HEK293T (cell line): ENCODE measurements at regions not wholly inside any gene's neighbourhood (a gene's known extent, or its start where the extent isn't known, plus 50 kb on each side); places are given as distances from the start of the nearest gene placed in this dataset.

ENCODE experiments used
- CTCF ChIA-PET: fragments of 350-600 bp; formaldehyde crosslinking; extraction: SDS; loops from one replicate; lab custom pipeline; 2021; ENCODE audit warnings: antibody characterized with exemption, inconsistent platforms; lab: Yijun Ruan, JAX
- POLR2A ChIA-PET: fragments of 350-600 bp; formaldehyde crosslinking; extraction: SDS; loops from one replicate; lab custom pipeline; 2020; ENCODE audit warnings: antibody characterized with exemption, inconsistent platforms; lab: Yijun Ruan, JAX
- DNase-seq: peaks from one replicate; pipeline ENCODE4 v3.0.0; 2012; ENCODE audit warnings: mixed read lengths; ENCODE audit errors: extremely low spot score
- ARNT ChIP-seq: fragments of 450-650 bp; IDR thresholded peaks from 2 replicates; pipeline ENCODE4 v1.6.1; 2017; ENCODE audit warnings: mild to moderate bottlenecking
- BHLHE40 ChIP-seq: fragments of 450-650 bp; IDR thresholded peaks from 2 replicates; pipeline ENCODE4 v1.6.1; 2016; ENCODE audit warnings: mild to moderate bottlenecking, moderate library complexity, borderline replicate concordance
- CTBP1 ChIP-seq: fragments of 450-650 bp; IDR thresholded peaks from 2 replicates; pipeline ENCODE4 v1.6.1; 2016; ENCODE audit warnings: borderline replicate concordance
- ELF4 ChIP-seq: fragments of 450-650 bp; IDR thresholded peaks from 2 replicates; pipeline ENCODE4 v1.6.1; 2017; ENCODE audit warnings: antibody characterized with exemption
- FOXA1 ChIP-seq: fragments of 450-650 bp; IDR thresholded peaks from 2 replicates; pipeline ENCODE4 v1.6.1; 2016; ENCODE audit warnings: mild to moderate bottlenecking
- FOXK2 ChIP-seq: fragments of 450-650 bp; IDR thresholded peaks from 2 replicates; pipeline ENCODE4 v1.6.1; 2016; ENCODE audit warnings: mild to moderate bottlenecking
- FOXM1 ChIP-seq: fragments of 450-650 bp; IDR thresholded peaks from 2 replicates; pipeline ENCODE4 v1.6.1; 2017; ENCODE audit warnings: mild to moderate bottlenecking, borderline replicate concordance
- HDGF ChIP-seq: fragments of 450-650 bp; IDR thresholded peaks from 2 replicates; pipeline ENCODE4 v1.6.1; 2017; ENCODE audit warnings: antibody characterized with exemption, borderline replicate concordance
- L3MBTL2 ChIP-seq: fragments of 450-650 bp; conservative IDR thresholded peaks from 2 replicates; pipeline ENCODE4 v1.6.1; 2016; ENCODE audit warnings: mild to moderate bottlenecking
- LEF1 ChIP-seq: fragments of 450-650 bp; IDR thresholded peaks from 2 replicates; pipeline ENCODE4 v1.6.1; 2017; ENCODE audit warnings: mild to moderate bottlenecking, borderline replicate concordance
- NFRKB ChIP-seq: fragments of 450-650 bp; IDR thresholded peaks from 2 replicates; pipeline ENCODE4 v1.6.1; 2016; ENCODE audit warnings: mild to moderate bottlenecking, moderate library complexity
- PKNOX1 ChIP-seq: fragments of 450-650 bp; IDR thresholded peaks from 2 replicates; pipeline ENCODE4 v1.6.1; 2016
- SP1 ChIP-seq: fragments of 450-650 bp; IDR thresholded peaks from 2 replicates; pipeline ENCODE4 v1.6.1; 2017
- SUZ12 ChIP-seq: fragments of 450-650 bp; IDR thresholded peaks from 2 replicates; pipeline ENCODE4 v1.6.1; 2016; ENCODE audit warnings: mild to moderate bottlenecking
- TARDBP ChIP-seq: fragments of 450-650 bp; IDR thresholded peaks from 2 replicates; pipeline ENCODE4 v1.6.1; 2016
- ZNF384 ChIP-seq: fragments of 450-650 bp; IDR thresholded peaks from 2 replicates; pipeline ENCODE4 v1.6.1; 2016

GRCh38 chr17:51371732-51372151, 111.4 kb downstream of the UTP18 start:
- ChIA-PET POLR2A (no interaction called here), CTCF (interaction anchor here (0.6 to 1.5 kb wide), 9 partner anchors 9 to 729 kb away, joined by 3 to 8 read pairs (median 4); no protein-coding TSS in a partner anchor)
- DNase-seq: peak; percentile 80
- no peak for TF ChIP-seq L3MBTL2
- TF ChIP-seq FOXA1: no peak
- no peak for TF ChIP-seq NFRKB
- no peak for TF ChIP-seq FOXK2
- no peak for TF ChIP-seq ARNT
- no peak for TF ChIP-seq ELF4
- no peak for TF ChIP-seq CTBP1
- no peak for TF ChIP-seq LEF1
- no peak for TF ChIP-seq HDGF
- no peak for TF ChIP-seq SUZ12

GRCh38 chr17:51372345-51373004, 112.1 kb downstream of the UTP18 start:
- TF ChIP-seq L3MBTL2: peak; percentile 45; the same call in 1 of the 2 replicates
- TF ChIP-seq ARNT: no peak
- peak; percentile 50 for DNase-seq
- POLR2A ChIA-PET: no interaction called here
- CTCF ChIA-PET: interaction anchor here (0.6 to 1.5 kb wide), 7 partner anchors 9 to 392 kb away, joined by 3 to 8 read pairs (median 4); no protein-coding TSS in a partner anchor

- DNase-seq: no peak
- ChIA-PET CTCF (interaction anchor here (0.8 to 1.2 kb wide), 2 partner anchors 62 to 162 kb away, joined by 4 read pairs; no protein-coding TSS in a partner anchor), POLR2A (no interaction called here)
- TF ChIP-seq BHLHE40 (no peak), SP1 (no peak), FOXK2 (no peak), ARNT (no peak), PKNOX1 (no peak), ZNF384 (no peak), NFRKB (no peak), ELF4 (no peak), TARDBP (no peak), L3MBTL2 (no peak), LEF1 (no peak), HDGF (no peak), FOXM1 (no peak)
Observed at GRCh38 chr17:51373489-51374152, 113.3 kb downstream of the UTP18 start.

GRCh38 chr17:51374209-51374608, 113.9 kb downstream of the UTP18 start:
- TF ChIP-seq BHLHE40 (no peak), ELF4 (no peak), PKNOX1 (no peak), LEF1 (no peak), ZNF384 (no peak), FOXM1 (no peak), SUZ12 (no peak), CTBP1 (no peak), L3MBTL2 (no peak), FOXK2 (no peak), SP1 (no peak), HDGF (no peak), FOXA1 (no peak), ARNT (no peak), TARDBP (no peak), NFRKB (no peak)
- POLR2A ChIA-PET: no interaction called here
- CTCF ChIA-PET: interaction anchor here (1.2 kb wide), 1 partner anchor 161 kb away, joined by 4 read pairs; no protein-coding TSS in a partner anchor
- DNase-seq: no peak

- TF ChIP-seq L3MBTL2 (no peak), ZNF384 (no peak), FOXK2 (no peak), CTBP1 (no peak), BHLHE40 (no peak), FOXM1 (no peak), LEF1 (no peak), SP1 (no peak), ARNT (no peak), NFRKB (no peak), FOXA1 (no peak), PKNOX1 (no peak)
- no peak for DNase-seq
- ChIA-PET POLR2A (no interaction called here), CTCF (interaction anchor here (1.7 kb wide), 1 partner anchor 86 kb away, joined by 3 read pairs; no protein-coding TSS in a partner anchor)
Observed at GRCh38 chr17:51375771-51376170, 115.4 kb downstream of the UTP18 start.

GRCh38 chr17:51376739-51377138, 116.4 kb downstream of the UTP18 start:
- ChIA-PET CTCF (no interaction called here), POLR2A (no interaction called here)
- TF ChIP-seq FOXA1: no peak
- no peak for TF ChIP-seq SP1
- no peak for TF ChIP-seq SUZ12
- no peak for TF ChIP-seq FOXK2
- no peak for TF ChIP-seq L3MBTL2
- no peak for TF ChIP-seq PKNOX1
- TF ChIP-seq TARDBP: no peak
- no peak for TF ChIP-seq FOXM1
- no peak for TF ChIP-seq LEF1
- no peak for TF ChIP-seq HDGF
- no peak for TF ChIP-seq ELF4
- TF ChIP-seq ARNT: no peak
- no peak for TF ChIP-seq CTBP1
- TF ChIP-seq ZNF384: no peak
- no peak for TF ChIP-seq NFRKB
- no peak for DNase-seq
